Naive thymus-derived CD8-positive, alpha-beta T cell (primary cell): ENCODE measurements at regions not wholly inside any gene's neighbourhood (a gene's known extent, or its start where the extent isn't known, plus 50 kb on each side); places are given as distances from the start of the nearest gene placed in this dataset.
A peak's percentile ranks its signal among the peaks of the same experiment; 100 is the strongest.

Experiments
- ATAC-seq, 2 donors: fragments of 150-1000 bp; cut with Tn5 transposase in 1 of 2; sonication (Bioruptor Pico), chemical (Tn5 transposase) in 1 of 2; 1 replicate in 1 of 2; 2 replicates in 1 of 2; pipeline ENCODE4 v1.10.0; 2021; ENCODE audit warnings: mild to moderate bottlenecking in 2 of 2, moderate library complexity in 2 of 2
- POLR2A ChIA-PET: fragments of 350-600 bp; sonication (Branson Sonifier 250); formaldehyde crosslinking; loops from one replicate; lab custom pipeline; 2021; ENCODE audit warnings: antibody characterized with exemption; lab: Charles Lee
- DNase-seq, 10 donors: peaks; one replicate each; pipeline versions ENCODE4 v3.0.0 to v3.0.0-alpha.2; 2020 to 2022
- H3K27ac Mint-ChIP-seq, 10 donors: one replicate each; pipeline ENCODE4 v1.8.0; 2020 to 2022; ENCODE audit warnings: mild to moderate bottlenecking in 10 of 10, mixed read lengths in 10 of 10, moderate library complexity in 4 of 10, inconsistent platforms in 1 of 10
- H3K27me3 Mint-ChIP-seq, 5 donors: one replicate each; pipeline ENCODE4 v1.8.0; 2021 to 2022; ENCODE audit warnings: mixed read lengths in 5 of 5
- H3K36me3 Mint-ChIP-seq, 3 donors: one replicate each; pipeline ENCODE4 v1.8.0; 2020 to 2022; ENCODE audit warnings: mixed read lengths in 3 of 3, mild to moderate bottlenecking in 2 of 3, inconsistent platforms in 1 of 3
- H3K4me1 Mint-ChIP-seq, 4 donors: one replicate each; pipeline ENCODE4 v1.8.0; 2021 to 2022; ENCODE audit warnings: mixed read lengths in 4 of 4
- H3K4me3 Mint-ChIP-seq, 10 donors: one replicate each; pipeline ENCODE4 v1.8.0; 2020 to 2022; ENCODE audit warnings: mild to moderate bottlenecking in 10 of 10, mixed read lengths in 10 of 10, moderate library complexity in 6 of 10, inconsistent platforms in 1 of 10
- H3K9me3 Mint-ChIP-seq, 9 donors: one replicate each; pipeline ENCODE4 v1.8.0; 2020 to 2022; ENCODE audit warnings: mixed read lengths in 9 of 9, mild to moderate bottlenecking in 3 of 9, inconsistent platforms in 1 of 9, moderate library complexity in 1 of 9

DNA sequence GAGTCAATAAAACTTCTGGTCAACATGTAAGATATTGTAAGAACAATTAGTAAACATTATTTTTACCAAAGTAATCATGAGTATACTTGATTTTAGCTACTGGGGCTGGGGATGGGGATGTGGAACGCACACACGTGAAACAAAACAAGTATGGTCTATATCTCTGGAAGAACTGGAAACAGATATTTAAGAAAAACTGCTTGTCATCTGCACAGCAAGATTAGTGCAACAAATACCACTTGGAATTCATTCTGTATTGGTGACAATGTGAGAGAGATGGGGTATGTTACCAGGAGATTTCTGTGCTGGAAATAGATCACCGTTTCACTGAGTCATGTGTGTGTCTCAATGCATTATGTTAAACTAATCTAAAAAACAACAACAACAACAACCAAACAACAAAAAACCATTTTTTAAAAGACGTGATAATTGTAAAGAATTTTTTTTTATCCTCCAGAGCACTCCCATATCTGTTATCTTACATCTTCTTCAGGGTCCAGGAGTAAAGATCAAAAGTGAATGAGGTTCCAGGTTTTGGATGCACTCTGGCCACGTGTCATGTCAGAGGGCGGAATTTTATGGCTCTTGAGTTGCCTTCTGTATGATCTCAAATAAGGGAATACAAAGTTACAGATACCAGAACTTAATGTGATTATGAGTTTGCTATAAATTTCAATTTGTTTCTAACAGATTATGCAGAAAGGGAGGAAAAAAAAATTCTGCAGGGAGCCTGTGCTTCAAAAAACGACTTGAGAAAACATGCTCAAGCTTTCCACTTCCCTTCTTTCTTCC lies 153.0 kb downstream of the BBOX1 start:
- peaks cover 12 to 30% (median 18%) of the 10 kb centered on the region in 5 donors for H3K27me3 Mint-ChIP-seq
- DNase-seq = no peak

DNA sequence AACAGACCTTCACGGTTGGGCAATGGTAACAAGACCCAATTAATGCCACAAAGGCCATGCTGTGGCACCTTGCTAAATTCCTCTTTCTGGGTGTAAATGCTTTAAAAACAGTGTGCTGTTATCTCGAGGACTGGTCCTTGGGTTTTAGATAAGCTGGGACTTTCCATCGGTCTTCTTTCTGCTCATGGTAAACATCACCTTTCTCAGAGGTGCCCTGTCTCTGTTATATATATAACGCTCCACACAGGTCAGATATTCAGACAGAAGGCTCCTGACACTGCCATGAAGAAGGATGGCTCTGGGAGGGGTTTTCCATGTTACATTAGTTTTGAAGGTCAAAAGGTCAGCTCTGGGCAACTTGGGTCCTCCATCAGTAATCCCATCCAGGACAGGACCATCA lies 151.6 kb downstream of the BBOX1 start:
- POLR2A ChIA-PET = no interaction called here
- H3K27me3 Mint-ChIP-seq = peaks cover 15 to 44% (median 26%) of the 10 kb centered on the region in 5 donors
- no peak overlapping the region for H3K4me3 Mint-ChIP-seq
- H3K9me3 Mint-ChIP-seq = no peaks in the 10 kb centered on the region
- H3K4me1 Mint-ChIP-seq = peaks cover 0 to 2% (median 0%) of the 10 kb centered on the region in 4 donors
- H3K27ac Mint-ChIP-seq = no peak overlapping the region
- ATAC-seq = no peak
- DNase-seq = no peak
- no peaks in the 10 kb centered on the region for H3K36me3 Mint-ChIP-seq

More for the DNA sequence above, 153.0 kb downstream of the BBOX1 start:
- POLR2A ChIA-PET = no interaction called here
- H3K4me3 Mint-ChIP-seq = no peak overlapping the region
- H3K27ac Mint-ChIP-seq = no peak overlapping the region
- no peaks in the 10 kb centered on the region for H3K36me3 Mint-ChIP-seq
- no peak for ATAC-seq
- H3K4me1 Mint-ChIP-seq = no peaks in the 10 kb centered on the region
- H3K9me3 Mint-ChIP-seq = no peaks in the 10 kb centered on the region

DNA sequence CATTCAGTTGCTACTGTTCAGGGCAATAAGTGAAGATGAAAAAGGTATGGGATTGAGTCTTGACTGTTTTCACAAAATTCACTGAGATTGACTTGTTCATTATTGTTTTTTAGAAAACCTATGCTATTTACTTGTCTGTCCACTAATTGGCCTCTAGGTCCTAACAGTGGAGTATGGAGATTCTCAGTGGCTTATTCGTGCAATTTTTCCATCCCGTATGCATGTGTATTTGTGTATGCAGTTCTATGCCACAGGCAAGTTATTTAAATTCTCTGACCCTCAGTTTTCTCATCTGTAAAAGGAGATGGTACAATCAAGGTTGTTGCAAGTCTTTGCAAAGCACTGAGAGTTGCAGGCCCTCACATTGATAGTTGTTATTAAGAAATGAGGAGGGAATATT lies 151.0 kb downstream of the BBOX1 start:
- H3K36me3 Mint-ChIP-seq = no peaks in the 10 kb centered on the region
- no peak overlapping the region for H3K27ac Mint-ChIP-seq
- peaks cover 0 to 2% (median 0%) of the 10 kb centered on the region in 4 donors for H3K4me1 Mint-ChIP-seq
- peaks cover 15 to 44% (median 27%) of the 10 kb centered on the region in 5 donors for H3K27me3 Mint-ChIP-seq
- POLR2A ChIA-PET = no interaction called here
- no peaks in the 10 kb centered on the region for H3K9me3 Mint-ChIP-seq
- ATAC-seq = no peak
- DNase-seq = no peak
- H3K4me3 Mint-ChIP-seq = no peak overlapping the region

DNA sequence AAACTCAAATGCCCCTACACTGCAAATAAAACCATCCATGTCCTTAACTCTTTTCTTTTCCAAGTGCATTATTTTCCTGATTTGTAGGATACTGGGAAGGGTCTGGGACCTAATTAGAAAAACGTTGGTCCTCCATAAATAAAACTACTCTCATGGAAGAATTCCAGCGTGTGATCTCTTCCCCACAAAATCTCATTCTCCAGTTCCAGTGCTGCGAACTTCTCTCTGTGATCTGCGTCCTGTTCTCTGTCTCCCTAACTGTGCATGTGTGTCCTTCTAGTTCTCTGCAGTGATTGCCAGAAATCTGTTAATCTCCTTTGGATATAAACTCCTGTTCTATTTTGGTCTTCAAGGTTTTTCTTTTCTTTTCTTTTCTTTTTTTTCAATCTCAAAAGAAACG lies 148.1 kb downstream of the BBOX1 start:
- no peak overlapping the region for H3K4me3 Mint-ChIP-seq
- DNase-seq = no peak
- peaks cover 12 to 35% (median 25%) of the 10 kb centered on the region in 5 donors for H3K27me3 Mint-ChIP-seq
- POLR2A ChIA-PET = no interaction called here
- H3K36me3 Mint-ChIP-seq = no peaks in the 10 kb centered on the region
- H3K9me3 Mint-ChIP-seq = no peaks in the 10 kb centered on the region
- H3K27ac Mint-ChIP-seq = no peak overlapping the region
- peaks cover 0 to 2% (median 0%) of the 10 kb centered on the region in 4 donors for H3K4me1 Mint-ChIP-seq
- ATAC-seq = no peak

GRCh38 chr11:27187848-27188621 lies 147.4 kb downstream of the BBOX1 start:
- DNase-seq (no peak), ATAC-seq (no peak)
- Mint-ChIP-seq H3K4me1 (peaks cover 0 to 2% (median 0%) of the 10 kb centered on the region in 4 donors), H3K27ac (no peak overlapping the region), H3K36me3 (no peaks in the 10 kb centered on the region), H3K27me3 (peaks cover 12 to 35% (median 25%) of the 10 kb centered on the region in 5 donors), H3K9me3 (no peaks in the 10 kb centered on the region), H3K4me3 (no peak overlapping the region)
- POLR2A ChIA-PET = no interaction called here

- H3K9me3 Mint-ChIP-seq = no peaks in the 10 kb centered on the region
- peaks cover 12 to 35% (median 29%) of the 10 kb centered on the region in 5 donors for H3K27me3 Mint-ChIP-seq
- H3K27ac Mint-ChIP-seq = no peak overlapping the region
- POLR2A ChIA-PET = no interaction called here
- ATAC-seq = no peak
- peaks cover 0 to 2% (median 0%) of the 10 kb centered on the region in 4 donors for H3K4me1 Mint-ChIP-seq
- no peak overlapping the region for H3K4me3 Mint-ChIP-seq
- H3K36me3 Mint-ChIP-seq = no peaks in the 10 kb centered on the region
- no peak for DNase-seq
Observed at GRCh38 chr11:27187075-27187847, 146.6 kb downstream of the BBOX1 start.

DNA sequence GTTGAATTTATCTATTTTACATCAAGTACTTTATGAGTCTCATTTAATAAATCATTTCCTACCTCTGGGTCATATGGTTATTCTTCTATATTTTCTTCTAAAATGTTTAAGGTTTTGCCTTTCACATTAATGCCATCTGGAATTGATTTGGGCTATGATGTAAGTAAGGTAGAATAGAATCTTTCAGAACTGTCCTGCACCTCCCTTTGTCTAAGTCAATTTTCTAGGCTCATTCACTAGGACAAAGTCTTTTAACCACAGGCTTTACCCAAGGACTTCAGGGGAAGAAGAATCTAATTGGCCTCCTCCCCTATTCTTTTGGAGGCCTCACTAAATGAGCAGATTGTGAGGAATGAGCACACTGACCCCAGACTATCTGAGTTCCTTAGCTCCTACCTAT lies 146.0 kb downstream of the BBOX1 start:
- H3K4me1 Mint-ChIP-seq = peaks cover 0 to 2% (median 0%) of the 10 kb centered on the region in 4 donors
- DNase-seq (no peak), ATAC-seq (no peak)
- POLR2A ChIA-PET = no interaction called here
- H3K36me3 Mint-ChIP-seq = no peaks in the 10 kb centered on the region
- H3K9me3 Mint-ChIP-seq = no peaks in the 10 kb centered on the region
- no peak overlapping the region for H3K27ac Mint-ChIP-seq
- H3K27me3 Mint-ChIP-seq = peaks cover 12 to 41% (median 29%) of the 10 kb centered on the region in 5 donors
- no peak overlapping the region for H3K4me3 Mint-ChIP-seq

GRCh38 chr11:27184458-27185312 lies 144.1 kb downstream of the BBOX1 start:
- H3K9me3 Mint-ChIP-seq = no peaks in the 10 kb centered on the region
- H3K4me3 Mint-ChIP-seq = no peak overlapping the region
- DNase-seq (no peak), ATAC-seq (no peak)
- H3K36me3 Mint-ChIP-seq = no peaks in the 10 kb centered on the region
- H3K27ac Mint-ChIP-seq = no peak overlapping the region
- POLR2A ChIA-PET = no interaction called here
- peaks cover 0 to 2% (median 0%) of the 10 kb centered on the region in 4 donors for H3K4me1 Mint-ChIP-seq
- H3K27me3 Mint-ChIP-seq = peaks cover 6 to 28% (median 24%) of the 10 kb centered on the region in 5 donors

- POLR2A ChIA-PET = no interaction called here
- H3K4me1 Mint-ChIP-seq = peaks cover 0 to 2% (median 0%) of the 10 kb centered on the region in 4 donors
- H3K36me3 Mint-ChIP-seq = no peaks in the 10 kb centered on the region
- ATAC-seq (peak in 1 of 2 donors; percentile 45), DNase-seq (peak in 8 of 10 donors; percentile 4 to 46 (median 20))
- no peak overlapping the region for H3K27ac Mint-ChIP-seq
- peaks cover 5 to 26% (median 19%) of the 10 kb centered on the region in 5 donors for H3K27me3 Mint-ChIP-seq
- H3K9me3 Mint-ChIP-seq = no peaks in the 10 kb centered on the region
- H3K4me3 Mint-ChIP-seq = no peak overlapping the region
Observed at GRCh38 chr11:27183672-27184457, 143.2 kb downstream of the BBOX1 start.

GRCh38 chr11:27179334-27179733 lies 138.7 kb downstream of the BBOX1 start:
- Mint-ChIP-seq H3K4me1 (no peaks in the 10 kb centered on the region), H3K9me3 (peaks cover 0 to 3% (median 0%) of the 10 kb centered on the region in 9 donors), H3K36me3 (no peaks in the 10 kb centered on the region), H3K27me3 (peaks cover 7 to 28% (median 9%) of the 10 kb centered on the region in 5 donors), H3K27ac (no peak overlapping the region), H3K4me3 (no peak overlapping the region)
- ATAC-seq (no peak), DNase-seq (no peak)
- POLR2A ChIA-PET = no interaction called here

GRCh38 chr11:27178859-27179258 lies 138.2 kb downstream of the BBOX1 start:
- peaks cover 7 to 33% (median 9%) of the 10 kb centered on the region in 5 donors for H3K27me3 Mint-ChIP-seq
- H3K4me1 Mint-ChIP-seq = no peaks in the 10 kb centered on the region
- H3K36me3 Mint-ChIP-seq = no peaks in the 10 kb centered on the region
- H3K4me3 Mint-ChIP-seq = no peak overlapping the region
- no peak overlapping the region for H3K27ac Mint-ChIP-seq
- POLR2A ChIA-PET = no interaction called here
- ATAC-seq (no peak), DNase-seq (no peak)
- peaks cover 0 to 3% (median 0%) of the 10 kb centered on the region in 9 donors for H3K9me3 Mint-ChIP-seq
